ENCODE measurements at regions not wholly inside any gene's neighbourhood (a gene's known extent, or its start where the extent isn't known, plus 50 kb on each side); places are given as distances from the start of the nearest gene placed in this dataset.

GRCh38 chr4:110675426-110675825 is 52.5 kb upstream of the PITX2 start:
- in situ Hi-C loops (cut with HindIII; ENCODE audit: low pct_ligation_motif_present, low pct_unique_long_range_greater_than_20kb, low sequenced_read_pairs): no loop called here
- DNase-seq: no peak

DNA sequence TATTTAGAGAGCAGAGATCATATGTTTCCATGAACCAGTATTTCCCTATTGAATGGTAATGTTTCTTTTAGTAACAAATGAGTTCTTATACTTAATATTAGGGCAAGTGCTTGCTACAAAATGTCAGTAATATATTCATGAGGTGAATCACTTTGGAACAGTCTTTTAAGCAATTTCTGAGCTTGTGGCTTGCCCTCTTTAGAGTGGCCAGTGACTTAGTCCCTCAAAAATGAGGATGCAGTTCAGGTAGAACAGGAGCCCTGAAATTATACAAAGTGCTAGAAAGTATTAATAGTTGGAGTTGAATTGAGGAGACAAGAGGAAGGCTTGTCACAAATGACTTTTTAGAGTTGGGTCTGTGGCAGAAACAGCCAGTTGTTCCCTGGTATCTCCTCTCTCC is 53.4 kb upstream of the PITX2 start:
- no peak for DNase-seq
- in situ Hi-C loops (cut with HindIII; ENCODE audit: low pct_ligation_motif_present, low pct_unique_long_range_greater_than_20kb, low sequenced_read_pairs): no loop called here

GRCh38 chr4:110678517-110679227 is 55.8 kb upstream of the PITX2 start:
- no peak for DNase-seq
- in situ Hi-C loops (cut with HindIII; ENCODE audit: low pct_ligation_motif_present, low pct_unique_long_range_greater_than_20kb, low sequenced_read_pairs): no loop called here

DNA sequence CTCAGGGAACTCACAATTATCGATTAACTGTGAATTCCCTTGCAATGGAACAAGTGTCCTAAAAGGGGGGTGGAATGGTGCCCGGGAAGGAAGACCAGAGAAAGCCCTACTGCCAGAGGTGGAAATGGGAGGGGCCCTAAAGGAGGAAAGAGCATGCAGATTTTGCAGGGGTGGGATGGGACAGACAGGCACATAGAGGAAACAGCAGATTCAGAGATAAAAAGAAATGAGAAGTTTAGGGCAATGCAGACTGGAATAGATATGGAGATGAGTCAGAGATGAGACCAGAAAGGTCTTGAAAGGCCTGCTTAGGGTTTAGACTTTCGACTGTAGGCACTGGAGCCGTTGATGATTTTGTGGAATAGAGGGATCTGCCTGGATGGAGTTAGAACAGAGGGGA is 57.4 kb upstream of the PITX2 start:
- in situ Hi-C loops (cut with HindIII; ENCODE audit: low pct_ligation_motif_present, low pct_unique_long_range_greater_than_20kb, low sequenced_read_pairs): no loop called here
- DNase-seq: no peak

GRCh38 chr4:110681381-110681780 is 58.5 kb upstream of the PITX2 start:
- no peak for DNase-seq
- in situ Hi-C loops (cut with HindIII; ENCODE audit: low pct_ligation_motif_present, low pct_unique_long_range_greater_than_20kb, low sequenced_read_pairs): no loop called here

- in situ Hi-C loops (cut with HindIII; ENCODE audit: low pct_ligation_motif_present, low pct_unique_long_range_greater_than_20kb, low sequenced_read_pairs): no loop called here
- no peak for DNase-seq
Measured at GRCh38 chr4:110682311-110682710, 59.4 kb upstream of the PITX2 start.

- no peak for DNase-seq
- in situ Hi-C loops (cut with HindIII; ENCODE audit: low pct_ligation_motif_present, low pct_unique_long_range_greater_than_20kb, low sequenced_read_pairs): no loop called here
Measured at GRCh38 chr4:110683601-110684000, 60.7 kb upstream of the PITX2 start.

GRCh38 chr4:110702326-110702725 is 79.4 kb upstream of the PITX2 start:
- DNase-seq: no peak
- in situ Hi-C loops (cut with HindIII; ENCODE audit: low pct_ligation_motif_present, low pct_unique_long_range_greater_than_20kb, low sequenced_read_pairs): no loop called here

- in situ Hi-C loops (cut with HindIII; ENCODE audit: low pct_ligation_motif_present, low pct_unique_long_range_greater_than_20kb, low sequenced_read_pairs): no loop called here
- DNase-seq: no peak
Measured at GRCh38 chr4:110704748-110705439, 82.0 kb upstream of the PITX2 start.

GRCh38 chr4:110705440-110705782 is 82.5 kb upstream of the PITX2 start:
- in situ Hi-C loops (cut with HindIII; ENCODE audit: low pct_ligation_motif_present, low pct_unique_long_range_greater_than_20kb, low sequenced_read_pairs): no loop called here
- no peak for DNase-seq

DNA sequence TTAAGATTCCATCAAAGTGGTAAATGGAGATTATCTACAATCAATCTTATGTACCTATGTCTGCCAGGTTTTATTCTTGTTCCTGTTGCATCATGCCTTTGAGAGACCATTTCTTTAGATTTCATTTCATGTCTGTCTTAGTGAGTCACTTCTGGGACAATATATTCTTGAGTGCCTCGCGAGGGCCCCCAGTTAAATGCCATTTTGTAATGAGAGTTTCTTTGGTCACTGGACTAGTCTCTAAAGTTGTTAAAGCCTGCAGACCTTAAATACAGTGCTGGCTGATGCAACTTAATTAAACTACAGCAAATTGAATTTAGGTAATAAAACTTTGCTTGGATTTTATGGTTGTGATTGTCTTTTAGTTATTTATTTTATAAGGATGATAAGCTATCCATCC is 87.2 kb upstream of the PITX2 start:
- in situ Hi-C loops (cut with HindIII; ENCODE audit: low pct_ligation_motif_present, low pct_unique_long_range_greater_than_20kb, low sequenced_read_pairs): no loop called here
- no peak for DNase-seq

GRCh38 chr4:110712486-110712885 is 89.6 kb upstream of the PITX2 start:
- DNase-seq: no peak
- in situ Hi-C loops (cut with HindIII; ENCODE audit: low pct_ligation_motif_present, low pct_unique_long_range_greater_than_20kb, low sequenced_read_pairs): no loop called here

- in situ Hi-C loops (cut with HindIII; ENCODE audit: low pct_ligation_motif_present, low pct_unique_long_range_greater_than_20kb, low sequenced_read_pairs): no loop called here
- no peak for DNase-seq
Measured at GRCh38 chr4:110730318-110730717, 107.4 kb upstream of the PITX2 start.

GRCh38 chr4:110733901-110734300 is 111.0 kb upstream of the PITX2 start:
- in situ Hi-C loops (cut with HindIII; ENCODE audit: low pct_ligation_motif_present, low pct_unique_long_range_greater_than_20kb, low sequenced_read_pairs): no loop called here
- no peak for DNase-seq

GRCh38 chr4:110735686-110736085 is 112.8 kb upstream of the PITX2 start:
- DNase-seq: no peak
- in situ Hi-C loops (cut with HindIII; ENCODE audit: low pct_ligation_motif_present, low pct_unique_long_range_greater_than_20kb, low sequenced_read_pairs): no loop called here

DNA sequence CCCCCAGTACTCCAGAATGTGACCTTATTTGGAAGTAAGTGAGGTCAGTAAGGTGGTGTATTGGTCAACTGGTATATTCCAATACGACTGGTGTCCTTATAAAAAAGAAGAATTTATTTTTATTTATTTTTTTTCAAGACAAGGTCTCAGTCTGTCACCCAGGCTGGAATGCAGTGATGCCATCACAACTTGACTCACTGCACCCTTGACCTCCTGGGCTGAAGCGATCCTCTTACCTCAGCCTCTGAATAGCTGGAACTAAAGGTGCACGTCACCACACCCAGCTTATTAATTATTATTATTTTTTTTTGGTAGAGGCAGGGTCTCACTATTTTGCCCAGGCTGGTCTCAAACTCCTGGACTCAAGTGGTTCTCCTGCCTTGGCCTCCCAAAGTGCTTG is 115.1 kb upstream of the PITX2 start:
- in situ Hi-C loops (cut with HindIII; ENCODE audit: low pct_ligation_motif_present, low pct_unique_long_range_greater_than_20kb, low sequenced_read_pairs): no loop called here
- DNase-seq: no peak

GRCh38 chr4:110742143-110742542 is 119.3 kb upstream of the PITX2 start:
- no peak for DNase-seq
- in situ Hi-C loops (cut with HindIII; ENCODE audit: low pct_ligation_motif_present, low pct_unique_long_range_greater_than_20kb, low sequenced_read_pairs): no loop called here

DNA sequence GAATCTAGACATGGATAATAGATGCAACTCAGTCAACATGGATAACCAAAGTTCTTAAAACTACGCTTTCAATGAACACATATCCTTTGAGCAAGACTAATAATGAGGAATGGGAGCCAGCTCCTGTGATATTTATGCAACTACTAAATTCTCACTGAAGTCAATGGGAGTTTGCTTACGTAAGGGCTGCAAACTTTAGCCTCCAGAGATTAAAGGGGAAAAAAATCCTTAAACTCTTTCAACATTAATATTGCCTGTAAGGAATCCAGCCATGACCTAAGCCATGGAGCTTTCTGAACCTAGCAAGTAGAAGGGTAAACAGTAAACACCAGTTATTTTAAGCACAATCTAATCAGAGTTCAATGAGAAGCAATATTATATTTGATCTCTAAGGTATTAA is 125.2 kb upstream of the PITX2 start:
- no peak for DNase-seq
- in situ Hi-C loops (cut with HindIII; ENCODE audit: low pct_ligation_motif_present, low pct_unique_long_range_greater_than_20kb, low sequenced_read_pairs): no loop called here

DNA sequence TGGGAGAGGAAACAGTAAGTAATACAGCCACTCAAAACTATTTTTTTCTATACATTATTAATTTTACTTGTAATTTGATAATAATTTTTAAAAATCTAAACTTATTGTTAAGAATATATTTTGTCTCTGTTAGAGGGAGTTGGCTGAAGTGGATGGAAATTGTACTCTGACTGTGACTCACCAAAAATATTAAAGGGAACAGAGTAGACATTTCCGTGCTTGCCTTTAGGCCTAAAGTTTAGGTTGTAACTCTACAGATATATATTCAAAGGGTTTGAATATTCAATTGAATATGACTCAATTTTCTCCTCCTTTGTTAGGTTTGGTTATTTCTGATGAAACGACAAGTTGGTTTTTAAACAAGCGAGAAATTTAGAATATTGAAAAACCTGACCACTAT is 128.3 kb upstream of the PITX2 start:
- in situ Hi-C loops (cut with HindIII; ENCODE audit: low pct_ligation_motif_present, low pct_unique_long_range_greater_than_20kb, low sequenced_read_pairs): no loop called here
- no peak for DNase-seq

- in situ Hi-C loops (cut with HindIII; ENCODE audit: low pct_ligation_motif_present, low pct_unique_long_range_greater_than_20kb, low sequenced_read_pairs): no loop called here
- DNase-seq: no peak
Measured at GRCh38 chr4:110751986-110752385, 129.1 kb upstream of the PITX2 start.

Measured in ACHN (cell line).